OCI-M1 (cell line): ENCODE measurements at regions not wholly inside any gene's neighbourhood (a gene's known extent, or its start where the extent isn't known, plus 50 kb on each side); places are given as distances from the start of the nearest gene placed in this dataset.
"Not testable (repeated sequence)": the region's sequence is repeated elsewhere in the genome, so short reads cannot be mapped to it uniquely, and the experiment has no call there.

Source experiments
- DNase-seq: peaks from one replicate; lab custom pipeline; 2025; lab: John Stamatoyannopoulos, UW

GRCh38 chr6:28585335-28585734 lies 59.7 kb downstream of the GPX5 start:
- peak; percentile 62 for DNase-seq

GRCh38 chr6:28586324-28586723 lies 60.6 kb downstream of the GPX5 start:
- no peak for DNase-seq

- peak; percentile 89 for DNase-seq
These were observed 61.5 kb downstream of the GPX5 start for GRCh38 chr6:28586962-28587745.

- no peak for DNase-seq
These were observed 62.0 kb downstream of the GPX5 start for GRCh38 chr6:28587746-28588075.

- no peak for DNase-seq
These were observed 63.0 kb downstream of the GPX5 start for GRCh38 chr6:28588666-28589065.

- DNase-seq: peak; percentile 97
These were observed 63.7 kb downstream of the GPX5 start for GRCh38 chr6:28589234-28589956.

GRCh38 chr6:28589957-28590349 lies 64.3 kb downstream of the GPX5 start:
- no peak for DNase-seq

- DNase-seq: peak; percentile 96
These were observed 71.6 kb downstream of the GPX5 start for GRCh38 chr6:28597217-28597835.

GRCh38 chr6:28597924-28598722 lies 72.4 kb downstream of the GPX5 start:
- peak; percentile 77 for DNase-seq

GRCh38 chr6:28598757-28599686 lies 73.3 kb downstream of the GPX5 start:
- DNase-seq: peak; percentile 54

- DNase-seq: no peak
These were observed 74.6 kb downstream of the GPX5 start for GRCh38 chr6:28600245-28600644.

GRCh38 chr6:28603891-28604290 lies 78.2 kb downstream of the GPX5 start:
- DNase-seq: no peak

GRCh38 chr6:28606424-28607391 lies 81.0 kb downstream of the GPX5 start:
- peak; percentile 93 for DNase-seq

GRCh38 chr6:28607990-28608389 lies 82.3 kb downstream of the GPX5 start:
- DNase-seq: no peak

GRCh38 chr6:28609672-28610071 lies 84.0 kb downstream of the GPX5 start:
- DNase-seq: no peak

- no peak for DNase-seq
These were observed 89.9 kb downstream of the GPX5 start for GRCh38 chr6:28615616-28615954.

GRCh38 chr6:28615955-28616747 lies 90.5 kb downstream of the GPX5 start:
- DNase-seq: peak; percentile 60

GRCh38 chr6:28618898-28619555 lies 93.3 kb downstream of the GPX5 start:
- no peak for DNase-seq

GRCh38 chr6:28621268-28621667 lies 95.6 kb downstream of the GPX5 start:
- DNase-seq: not testable (repeated sequence)
